BLaER1 (cell line): ENCODE measurements at regions not wholly inside any gene's neighbourhood (a gene's known extent, or its start where the extent isn't known, plus 50 kb on each side); places are given as distances from the start of the nearest gene placed in this dataset.

Experiments used
- H3K27ac ChIP-seq: shearing (Covaris generic); formaldehyde crosslinking; 2 replicates; pipeline ENCODE4 v1.8.1; 2022
- H3K27me3 ChIP-seq: shearing (Covaris generic); formaldehyde crosslinking; 2 replicates; pipeline ENCODE4 v1.8.1; 2022
- H3K36me3 ChIP-seq: shearing (Covaris generic); formaldehyde crosslinking; 2 replicates; pipeline ENCODE4 v1.8.1; 2022
- H3K4me1 ChIP-seq: shearing (Covaris generic); formaldehyde crosslinking; 2 replicates; pipeline ENCODE4 v1.8.1; 2022
- H3K4me2 ChIP-seq: shearing (Covaris generic); formaldehyde crosslinking; 2 replicates; pipeline ENCODE4 v1.8.1; 2022
- H3K4me3 ChIP-seq: shearing (Covaris generic); formaldehyde crosslinking; 2 replicates; pipeline ENCODE4 v1.8.1; 2022
- H3K9ac ChIP-seq: shearing (Covaris generic); formaldehyde crosslinking; 2 replicates; pipeline ENCODE4 v1.8.1; 2022
- H3K9me3 ChIP-seq: shearing (Covaris generic); formaldehyde crosslinking; 2 replicates; pipeline ENCODE4 v1.8.1; 2022
- H4K20me1 ChIP-seq: shearing (Covaris generic); formaldehyde crosslinking; 2 replicates; pipeline ENCODE4 v1.8.1; 2022
- Cebpa-rat ChIP-seq: shearing (Covaris generic); IDR thresholded peaks from 2 replicates; pipeline ENCODE4 v1.8.1; 2022

GRCh38 chr3:20608054-20608738 lies 422.2 kb upstream of the SGO1 start:
- H3K4me1 ChIP-seq: no peaks in the 10 kb centered on the region
- no peaks in the 10 kb centered on the region for H4K20me1 ChIP-seq
- no peak overlapping the region for H3K4me3 ChIP-seq
- TF ChIP-seq Cebpa-rat: no peak
- H3K4me2 ChIP-seq: no peak overlapping the region
- no peak overlapping the region for H3K9ac ChIP-seq
- no peaks in the 10 kb centered on the region for H3K36me3 ChIP-seq
- peaks cover 28% of the 10 kb centered on the region for H3K9me3 ChIP-seq
- H3K27ac ChIP-seq: no peak overlapping the region
- H3K27me3 ChIP-seq: no peaks in the 10 kb centered on the region

DNA sequence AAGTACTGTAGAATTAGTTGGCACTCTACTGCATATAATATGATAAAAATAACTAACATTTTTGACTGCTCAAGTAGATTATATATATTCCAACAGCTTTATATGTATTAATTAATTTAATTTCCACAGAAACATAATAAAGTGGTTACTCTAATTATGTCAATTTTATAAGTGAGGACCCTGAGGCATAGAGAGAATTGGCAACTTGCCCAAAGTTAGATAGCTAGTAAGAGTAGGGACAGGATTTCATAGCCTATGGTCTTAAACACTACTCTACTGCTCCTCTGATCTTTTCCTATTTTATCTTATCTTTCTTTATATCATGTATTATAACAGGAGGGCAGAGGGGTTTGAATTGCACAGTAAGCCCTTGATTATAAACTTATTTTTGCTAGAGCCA lies 418.7 kb upstream of the SGO1 start:
- Histone ChIP-seq H4K20me1 (no peaks in the 10 kb centered on the region), H3K9ac (no peak overlapping the region), H3K36me3 (no peaks in the 10 kb centered on the region), H3K9me3 (peaks cover 32% of the 10 kb centered on the region), H3K27me3 (no peaks in the 10 kb centered on the region), H3K4me2 (no peak overlapping the region), H3K27ac (no peak overlapping the region), H3K4me3 (no peak overlapping the region), H3K4me1 (no peaks in the 10 kb centered on the region)
- no peak for TF ChIP-seq Cebpa-rat

- no peaks in the 10 kb centered on the region for H4K20me1 ChIP-seq
- H3K27me3 ChIP-seq: no peaks in the 10 kb centered on the region
- TF ChIP-seq Cebpa-rat: no peak
- H3K27ac ChIP-seq: no peak overlapping the region
- H3K4me3 ChIP-seq: no peak overlapping the region
- no peak overlapping the region for H3K4me2 ChIP-seq
- H3K4me1 ChIP-seq: no peaks in the 10 kb centered on the region
- no peak overlapping the region for H3K9ac ChIP-seq
- no peaks in the 10 kb centered on the region for H3K36me3 ChIP-seq
- H3K9me3 ChIP-seq: no peaks in the 10 kb centered on the region
Measured at GRCh38 chr3:20589275-20589674, 403.3 kb upstream of the SGO1 start.

GRCh38 chr3:20588781-20589180 lies 402.8 kb upstream of the SGO1 start:
- Histone ChIP-seq H3K4me1 (no peaks in the 10 kb centered on the region), H3K27me3 (no peaks in the 10 kb centered on the region), H3K9me3 (no peaks in the 10 kb centered on the region), H4K20me1 (no peaks in the 10 kb centered on the region), H3K4me2 (no peak overlapping the region), H3K4me3 (no peak overlapping the region), H3K27ac (no peak overlapping the region), H3K9ac (no peak overlapping the region), H3K36me3 (no peaks in the 10 kb centered on the region)
- TF ChIP-seq Cebpa-rat: no peak

DNA sequence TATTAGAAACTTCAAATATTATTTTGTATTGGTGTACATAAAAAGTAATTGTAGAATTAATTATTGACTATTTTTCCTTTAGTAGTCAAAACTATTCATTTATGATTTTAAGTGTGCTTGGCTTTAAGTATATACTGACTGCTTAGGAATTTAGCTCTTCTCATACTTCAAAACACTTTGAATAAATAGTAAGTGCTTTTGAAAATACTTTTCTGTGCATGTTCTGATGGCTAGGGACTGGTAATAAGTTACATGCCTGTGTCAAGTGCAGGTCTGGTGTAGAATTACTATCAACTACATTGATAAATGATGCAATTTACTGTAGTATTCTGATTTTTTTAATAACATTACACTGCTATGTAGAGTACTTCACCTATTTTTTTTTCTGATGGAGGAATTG lies 397.6 kb upstream of the SGO1 start:
- Histone ChIP-seq H3K4me2 (no peak overlapping the region), H3K4me1 (no peaks in the 10 kb centered on the region), H3K27me3 (no peaks in the 10 kb centered on the region), H3K27ac (no peak overlapping the region), H4K20me1 (no peaks in the 10 kb centered on the region), H3K9ac (no peak overlapping the region), H3K9me3 (no peaks in the 10 kb centered on the region), H3K36me3 (no peaks in the 10 kb centered on the region), H3K4me3 (no peak overlapping the region)
- TF ChIP-seq Cebpa-rat: no peak

- no peak overlapping the region for H3K9ac ChIP-seq
- TF ChIP-seq Cebpa-rat: no peak
- no peak overlapping the region for H3K27ac ChIP-seq
- no peak overlapping the region for H3K4me3 ChIP-seq
- H3K4me1 ChIP-seq: no peaks in the 10 kb centered on the region
- H3K27me3 ChIP-seq: no peaks in the 10 kb centered on the region
- no peaks in the 10 kb centered on the region for H4K20me1 ChIP-seq
- no peak overlapping the region for H3K4me2 ChIP-seq
- no peaks in the 10 kb centered on the region for H3K9me3 ChIP-seq
- no peaks in the 10 kb centered on the region for H3K36me3 ChIP-seq
Measured at GRCh38 chr3:20576228-20576627, 390.2 kb upstream of the SGO1 start.

DNA sequence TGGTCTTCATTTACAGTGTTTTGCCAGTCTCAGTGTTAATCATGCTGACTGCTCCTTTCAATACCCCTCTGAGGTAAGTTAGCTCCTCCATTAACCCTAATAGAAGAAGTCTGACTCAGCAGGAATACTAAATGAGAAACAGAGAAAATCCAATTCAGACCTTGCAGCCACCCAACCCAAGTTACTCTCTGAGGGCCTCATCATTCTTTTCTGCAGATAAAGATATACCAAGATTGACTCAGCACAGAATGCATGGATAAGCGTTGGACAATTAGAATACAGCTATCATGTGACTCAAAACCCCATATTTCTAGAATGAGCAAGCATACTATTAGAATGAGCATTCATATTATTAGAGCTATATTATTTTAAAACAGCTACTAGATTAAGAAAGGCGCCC lies 389.1 kb upstream of the SGO1 start:
- H3K27me3 ChIP-seq: no peaks in the 10 kb centered on the region
- H3K4me2 ChIP-seq: no peak overlapping the region
- H3K27ac ChIP-seq: no peak overlapping the region
- H3K9ac ChIP-seq: no peak overlapping the region
- no peak overlapping the region for H3K4me3 ChIP-seq
- no peaks in the 10 kb centered on the region for H4K20me1 ChIP-seq
- H3K9me3 ChIP-seq: no peaks in the 10 kb centered on the region
- no peaks in the 10 kb centered on the region for H3K36me3 ChIP-seq
- H3K4me1 ChIP-seq: no peaks in the 10 kb centered on the region
- TF ChIP-seq Cebpa-rat: no peak

DNA sequence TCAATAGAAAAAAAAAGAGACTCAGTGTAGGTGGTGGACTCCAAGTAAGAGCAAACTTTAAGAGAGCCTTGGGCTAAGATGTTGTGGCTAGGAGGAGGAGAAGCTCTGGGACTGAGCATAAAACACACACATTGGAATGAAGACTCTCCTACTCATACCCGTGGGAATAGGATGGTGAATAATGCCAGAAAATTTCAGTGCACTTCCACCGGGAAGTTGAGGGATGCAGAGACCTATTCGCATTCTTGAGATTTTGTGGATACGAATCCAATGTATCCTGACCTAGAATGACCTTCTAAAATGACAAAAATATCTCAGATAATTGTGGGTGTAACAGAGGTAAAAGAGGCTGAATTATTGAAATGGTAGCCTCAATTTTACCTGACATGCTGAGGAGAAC lies 388.7 kb upstream of the SGO1 start:
- Histone ChIP-seq H3K4me2 (no peak overlapping the region), H3K4me3 (no peak overlapping the region), H3K4me1 (no peaks in the 10 kb centered on the region), H3K27me3 (no peaks in the 10 kb centered on the region), H4K20me1 (no peaks in the 10 kb centered on the region), H3K27ac (no peak overlapping the region), H3K36me3 (no peaks in the 10 kb centered on the region), H3K9ac (no peak overlapping the region), H3K9me3 (no peaks in the 10 kb centered on the region)
- TF ChIP-seq Cebpa-rat: no peak

GRCh38 chr3:20573175-20573574 lies 387.2 kb upstream of the SGO1 start:
- H3K27ac ChIP-seq: no peak overlapping the region
- H3K4me3 ChIP-seq: no peak overlapping the region
- no peaks in the 10 kb centered on the region for H3K27me3 ChIP-seq
- no peaks in the 10 kb centered on the region for H3K36me3 ChIP-seq
- no peak for TF ChIP-seq Cebpa-rat
- H3K4me2 ChIP-seq: no peak overlapping the region
- no peaks in the 10 kb centered on the region for H3K4me1 ChIP-seq
- H4K20me1 ChIP-seq: no peaks in the 10 kb centered on the region
- H3K9ac ChIP-seq: no peak overlapping the region
- H3K9me3 ChIP-seq: no peaks in the 10 kb centered on the region

DNA sequence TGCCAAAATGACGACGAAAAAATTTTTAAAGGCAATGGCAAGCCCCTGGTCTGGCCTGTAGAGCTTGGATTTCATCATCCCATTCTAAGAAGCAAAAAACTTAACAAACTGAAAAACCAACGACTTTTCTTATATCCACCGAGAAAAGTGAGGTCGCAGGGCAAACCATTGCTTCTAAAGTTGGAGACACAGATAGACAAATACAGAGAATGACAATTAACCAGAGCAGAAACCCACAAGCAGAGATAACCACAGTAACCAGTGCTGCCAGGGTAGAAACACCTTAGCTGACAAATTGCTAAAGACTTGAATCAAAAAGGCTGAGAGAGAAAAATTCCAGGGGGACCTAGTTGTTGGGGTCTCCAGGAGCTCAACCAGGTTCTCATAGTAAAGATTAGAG lies 386.5 kb upstream of the SGO1 start:
- H4K20me1 ChIP-seq: no peaks in the 10 kb centered on the region
- no peak overlapping the region for H3K27ac ChIP-seq
- no peaks in the 10 kb centered on the region for H3K9me3 ChIP-seq
- no peak overlapping the region for H3K4me3 ChIP-seq
- no peak for TF ChIP-seq Cebpa-rat
- no peaks in the 10 kb centered on the region for H3K36me3 ChIP-seq
- no peak overlapping the region for H3K9ac ChIP-seq
- H3K27me3 ChIP-seq: no peaks in the 10 kb centered on the region
- no peaks in the 10 kb centered on the region for H3K4me1 ChIP-seq
- no peak overlapping the region for H3K4me2 ChIP-seq

DNA sequence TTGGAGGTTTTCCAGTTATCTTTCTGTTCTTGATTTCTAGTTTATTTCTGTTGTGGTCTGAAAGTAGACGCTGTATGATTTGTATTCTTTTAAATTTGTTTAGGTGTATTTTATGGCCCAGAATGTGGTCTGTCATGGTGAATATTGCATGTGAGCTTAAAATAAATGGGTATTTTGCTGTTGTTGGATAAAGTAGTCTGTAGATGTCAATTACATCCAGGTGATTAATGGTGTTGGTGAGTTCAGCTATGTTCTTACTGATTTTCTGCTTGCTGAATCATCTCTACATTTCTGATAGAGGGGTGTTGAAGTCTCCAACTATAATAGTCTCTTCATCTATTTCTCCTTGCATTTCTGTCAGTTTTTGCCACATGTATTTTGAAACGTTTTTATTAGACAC lies 383.3 kb upstream of the SGO1 start:
- H3K9ac ChIP-seq: no peak overlapping the region
- H3K36me3 ChIP-seq: no peaks in the 10 kb centered on the region
- H3K27me3 ChIP-seq: no peaks in the 10 kb centered on the region
- no peak overlapping the region for H3K4me2 ChIP-seq
- no peaks in the 10 kb centered on the region for H4K20me1 ChIP-seq
- no peaks in the 10 kb centered on the region for H3K9me3 ChIP-seq
- H3K4me3 ChIP-seq: no peak overlapping the region
- no peak for TF ChIP-seq Cebpa-rat
- H3K4me1 ChIP-seq: no peaks in the 10 kb centered on the region
- H3K27ac ChIP-seq: no peak overlapping the region
